ENCODE measurements at regions not wholly inside any gene's neighbourhood (a gene's known extent, or its start where the extent isn't known, plus 50 kb on each side); places are given as distances from the start of the nearest gene placed in this dataset.

DNA sequence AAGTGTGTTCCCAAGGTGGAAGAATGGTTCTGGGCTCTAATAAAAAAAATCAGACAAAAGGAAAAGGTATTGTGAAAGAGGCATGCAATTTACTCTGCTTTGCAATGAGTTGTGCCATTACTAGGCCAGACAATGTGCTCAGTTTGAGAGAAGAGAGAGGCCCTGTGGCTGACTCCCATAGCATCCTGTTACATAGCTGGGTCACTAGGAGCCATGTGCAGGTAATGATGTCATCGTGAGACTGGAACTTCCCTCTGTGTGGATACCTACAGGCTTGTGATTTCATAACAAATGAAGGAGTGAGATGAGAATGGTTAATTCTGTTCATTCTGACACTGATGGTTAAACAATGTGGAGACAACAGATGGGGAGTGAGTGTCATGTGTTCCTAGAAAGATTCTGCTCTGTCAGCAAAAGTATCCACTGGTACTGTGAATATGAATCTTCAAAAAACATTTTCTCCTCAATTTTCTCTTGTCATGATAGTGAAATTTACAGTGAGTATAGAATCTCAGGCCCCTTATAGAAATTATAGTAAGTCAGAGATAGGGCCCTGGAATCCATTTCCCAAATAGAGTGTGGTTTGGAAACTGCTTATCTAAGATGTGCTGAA lies 648.7 kb upstream of the DPPA4 start:
- TF ChIP-seq, protein P1, sequence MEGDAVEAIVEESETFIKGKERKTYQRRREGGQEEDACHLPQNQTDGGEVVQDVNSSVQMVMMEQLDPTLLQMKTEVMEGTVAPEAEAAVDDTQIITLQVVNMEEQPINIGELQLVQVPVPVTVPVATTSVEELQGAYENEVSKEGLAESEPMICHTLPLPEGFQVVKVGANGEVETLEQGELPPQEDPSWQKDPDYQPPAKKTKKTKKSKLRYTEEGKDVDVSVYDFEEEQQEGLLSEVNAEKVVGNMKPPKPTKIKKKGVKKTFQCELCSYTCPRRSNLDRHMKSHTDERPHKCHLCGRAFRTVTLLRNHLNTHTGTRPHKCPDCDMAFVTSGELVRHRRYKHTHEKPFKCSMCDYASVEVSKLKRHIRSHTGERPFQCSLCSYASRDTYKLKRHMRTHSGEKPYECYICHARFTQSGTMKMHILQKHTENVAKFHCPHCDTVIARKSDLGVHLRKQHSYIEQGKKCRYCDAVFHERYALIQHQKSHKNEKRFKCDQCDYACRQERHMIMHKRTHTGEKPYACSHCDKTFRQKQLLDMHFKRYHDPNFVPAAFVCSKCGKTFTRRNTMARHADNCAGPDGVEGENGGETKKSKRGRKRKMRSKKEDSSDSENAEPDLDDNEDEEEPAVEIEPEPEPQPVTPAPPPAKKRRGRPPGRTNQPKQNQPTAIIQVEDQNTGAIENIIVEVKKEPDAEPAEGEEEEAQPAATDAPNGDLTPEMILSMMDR (conservative IDR thresholded peaks at IDR 0.05 in 1 of 2, IDR thresholded peaks at IDR 0.05 in 1 of 2; ENCODE audit: extremely low read depth in 1 of 2, insufficient read depth in 1 of 2, low read depth in 1 of 2, low read length in 2 of 2), result no peak
- no peak for TF ChIP-seq EZH2 (IDR thresholded peaks at IDR 0.05; ENCODE audit: borderline replicate concordance, low read length)

Data from mammary epithelial cell (primary cell).